GM21737 (cell line): ENCODE measurements at regions not wholly inside any gene's neighbourhood (a gene's known extent, or its start where the extent isn't known, plus 50 kb on each side); places are given as distances from the start of the nearest gene placed in this dataset.
"Not testable (repeated sequence)": the region's sequence is repeated elsewhere in the genome, so short reads cannot be mapped to it uniquely, and the experiment has no call there.

ENCODE experiments used
- ATAC-seq: cut with Tn5 transposase; IDR thresholded peaks from one replicate; pipeline ENCODE4 v1.9.1; 2021; ENCODE audit warnings: mild to moderate bottlenecking, moderate library complexity; ENCODE audit not compliant: unreplicated experiment

GRCh38 chr9:111094958-111095357 lies 56.7 kb upstream of the LPAR1 start:
- no peak for ATAC-seq

GRCh38 chr9:111094433-111094924 lies 56.2 kb upstream of the LPAR1 start:
- ATAC-seq = no peak

- not testable (repeated sequence) for ATAC-seq
These were observed 53.9 kb upstream of the LPAR1 start for GRCh38 chr9:111092167-111092566.
